CD14-positive monocyte (primary cell): ENCODE measurements at regions not wholly inside any gene's neighbourhood (a gene's known extent, or its start where the extent isn't known, plus 50 kb on each side); places are given as distances from the start of the nearest gene placed in this dataset.

Experiments
- DNase-seq, 3 donors: peaks; one replicate each; pipeline ENCODE4 v3.0.0-alpha.2; 2011 to 2022
- H2AFZ ChIP-seq: 2 replicates; pipeline ENCODE4 v1.6.0; 2012; ENCODE audit warnings: mild to moderate bottlenecking, low read depth, low read length, inconsistent platforms; ENCODE audit not compliant: insufficient read depth, poor library complexity, severe bottlenecking
- H3K27ac ChIP-seq, 2 donors: 1 replicate in 1 of 2; 2 replicates in 1 of 2; pipeline ENCODE4 v1.5.1; 2012 to 2013; ENCODE audit warnings: low read length in 2 of 2, control low read depth in 1 of 2, inconsistent platforms in 1 of 2, low read depth in 1 of 2, mild to moderate bottlenecking in 1 of 2
- H3K27me3 ChIP-seq, 2 donors: one replicate each; pipeline versions ENCODE4 v1.6.0 to v1.6.1; 2011 to 2013; ENCODE audit warnings: low read length in 2 of 2; ENCODE audit not compliant: control insufficient read depth in 2 of 2, insufficient read depth in 2 of 2
- H3K36me3 ChIP-seq, 2 donors: replicated peaks in 1 of 2; 1 replicate in 1 of 2; 2 replicates in 1 of 2; pipeline versions ENCODE4 v1.5.1 to v1.6.1; 2012 to 2013; ENCODE audit warnings: low read length in 2 of 2, control low read depth in 1 of 2, inconsistent platforms in 1 of 2, mild to moderate bottlenecking in 1 of 2; ENCODE audit not compliant: insufficient read depth in 2 of 2, control insufficient read depth in 1 of 2
- H3K4me1 ChIP-seq, 2 donors: 1 replicate in 1 of 2; 2 replicates in 1 of 2; pipeline versions ENCODE4 v1.5.1 to v1.6.1; 2012 to 2013; ENCODE audit warnings: low read length in 2 of 2, control low read depth in 1 of 2, inconsistent platforms in 1 of 2, mild to moderate bottlenecking in 1 of 2, moderate library complexity in 1 of 2; ENCODE audit not compliant: insufficient read depth in 2 of 2, control insufficient read depth in 1 of 2
- H3K4me2 ChIP-seq: replicated peaks from 2 replicates; pipeline ENCODE3; 2012; ENCODE audit warnings: low read length, moderate library complexity, mild to moderate bottlenecking; ENCODE audit not compliant: poor library complexity, severe bottlenecking; ENCODE audit errors: extremely low read depth
- H3K4me3 ChIP-seq, 3 experiments: fragments of 200-600 bp in 1 of 3; sonication (generic) in 1 of 3; replicated peaks in 1 of 3; 1 replicate in 2 of 3; 2 replicates in 1 of 3; pipeline ENCODE4 v1.5.1; 2011 to 2013; ENCODE audit warnings: low read length in 3 of 3, mild to moderate bottlenecking in 3 of 3, control low read depth in 2 of 3, low read depth in 2 of 3, inconsistent platforms in 1 of 3, moderate library complexity in 1 of 3
- H3K79me2 ChIP-seq: 2 replicates; pipeline ENCODE4 v1.6.0; 2012; ENCODE audit warnings: mild to moderate bottlenecking, control low read depth, inconsistent platforms, low read length, moderate library complexity; ENCODE audit not compliant: insufficient read depth
- H3K9ac ChIP-seq: 2 replicates; pipeline ENCODE4 v1.6.0; 2017; ENCODE audit warnings: low read length, mild to moderate bottlenecking; ENCODE audit not compliant: insufficient read depth, poor library complexity, severe bottlenecking
- H3K9me3 ChIP-seq, 2 donors: replicated peaks in 1 of 2; 1 replicate in 1 of 2; 2 replicates in 1 of 2; pipeline versions ENCODE4 v1.5.1 to v1.6.1; 2012 to 2013; ENCODE audit warnings: low read length in 2 of 2, control low read depth in 1 of 2; ENCODE audit not compliant: control insufficient read depth in 1 of 2, insufficient read depth in 1 of 2
- H4K20me1 ChIP-seq: 2 replicates; pipeline ENCODE4 v1.6.0; 2012; ENCODE audit warnings: mild to moderate bottlenecking, low read length, control low read depth, moderate library complexity; ENCODE audit not compliant: insufficient read depth
- H3K27ac Mint-ChIP-seq, 7 donors: one replicate each; pipeline ENCODE4 v1.8.0; 2020; ENCODE audit warnings: mild to moderate bottlenecking in 7 of 7, mixed read lengths in 7 of 7, moderate library complexity in 6 of 7, inconsistent platforms in 2 of 7
- H3K27me3 Mint-ChIP-seq, 3 donors: one replicate each; pipeline ENCODE4 v1.8.0; 2021 to 2022; ENCODE audit warnings: low read depth in 3 of 3, mild to moderate bottlenecking in 3 of 3, mixed read lengths in 3 of 3, moderate library complexity in 3 of 3, inconsistent platforms in 1 of 3
- H3K36me3 Mint-ChIP-seq, 2 donors: one replicate each; pipeline ENCODE4 v1.8.0; 2020; ENCODE audit warnings: mixed read lengths in 2 of 2, inconsistent platforms in 1 of 2, mild to moderate bottlenecking in 1 of 2
- H3K4me1 Mint-ChIP-seq: one replicate; pipeline ENCODE4 v1.8.0; 2020; ENCODE audit warnings: mild to moderate bottlenecking, mixed read lengths
- H3K4me3 Mint-ChIP-seq, 2 donors: one replicate each; pipeline ENCODE4 v1.8.0; 2020; ENCODE audit warnings: mild to moderate bottlenecking in 2 of 2, mixed read lengths in 2 of 2, moderate library complexity in 1 of 2
- H3K9me3 Mint-ChIP-seq, 7 donors: one replicate each; pipeline ENCODE4 v1.8.0; 2020 to 2022; ENCODE audit warnings: mixed read lengths in 7 of 7, mild to moderate bottlenecking in 6 of 7, moderate library complexity in 6 of 7, inconsistent platforms in 2 of 7
- WGBS: methylation state at CpG from one replicate; pipeline ENCODE4 v1.1.5; 2013; ENCODE audit warnings: missing lambda C conversion rate; ENCODE audit not compliant: insufficient coverage; 5-methylcytosine and 5-hydroxymethylcytosine counted together
- intact Hi-C, 2 donors: fragments of 100-400 bp; cut with micrococcal nuclease; formaldehyde crosslinking; loops; one replicate each; pipeline versions ENCODE4 v1.15.0 to v1.15.1; 2023
- TF ChIP-seq, protein P1 (sequence below): fragments of 200-600 bp; IDR thresholded peaks from one replicate; pipeline ENCODE4 v1.8.0; 2022; ENCODE audit warnings: antibody characterized with exemption, mild to moderate bottlenecking

DNA sequence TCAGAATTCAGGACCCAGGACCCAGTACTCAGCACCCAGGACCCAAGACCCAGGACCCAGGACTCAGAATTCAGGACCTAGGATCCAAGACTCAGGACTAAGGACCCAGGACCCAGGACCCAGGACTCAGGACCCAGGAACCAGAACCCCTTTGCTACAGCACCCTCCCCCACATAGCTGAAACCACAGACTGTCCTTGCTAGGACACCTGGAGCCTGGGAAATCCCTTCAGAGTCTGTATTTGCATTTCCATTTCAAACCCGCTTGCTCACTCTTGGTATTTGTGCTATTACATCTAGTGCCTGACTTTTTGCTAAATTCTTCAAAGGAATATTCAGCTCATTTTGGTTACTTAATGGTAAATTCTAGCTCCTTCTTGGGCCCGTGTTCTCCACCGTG is 275.8 kb upstream of the MAF start:
- no peaks in the 10 kb centered on the region for H4K20me1 ChIP-seq
- H3K27me3 ChIP-seq, result no peaks in the 10 kb centered on the region
- Mint-ChIP-seq H3K4me3 (no peak overlapping the region), H3K9me3 (peaks cover 0 to 6% (median 0%) of the 10 kb centered on the region in 7 donors), H3K27ac (no peak overlapping the region), H3K4me1 (no peaks in the 10 kb centered on the region), H3K27me3 (peaks cover 0 to 3% (median 2%) of the 10 kb centered on the region in 3 donors), H3K36me3 (no peaks in the 10 kb centered on the region)
- no peak overlapping the region for H3K4me2 ChIP-seq
- no peak overlapping the region for H3K4me3 ChIP-seq
- no peak overlapping the region for H3K9ac ChIP-seq
- no peak overlapping the region for H3K27ac ChIP-seq
- no peaks in the 10 kb centered on the region for H3K9me3 ChIP-seq
- no peak overlapping the region for H2AFZ ChIP-seq
- H3K79me2 ChIP-seq, result no peaks in the 10 kb centered on the region
- no peaks in the 10 kb centered on the region for H3K4me1 ChIP-seq
- intact Hi-C loops, result no loop called here
- DNase-seq, result no peak
- H3K36me3 ChIP-seq, result no peaks in the 10 kb centered on the region
- 90% methylated on average over 2 of the region's 3 CpGs for WGBS
- TF ChIP-seq, protein P1, sequence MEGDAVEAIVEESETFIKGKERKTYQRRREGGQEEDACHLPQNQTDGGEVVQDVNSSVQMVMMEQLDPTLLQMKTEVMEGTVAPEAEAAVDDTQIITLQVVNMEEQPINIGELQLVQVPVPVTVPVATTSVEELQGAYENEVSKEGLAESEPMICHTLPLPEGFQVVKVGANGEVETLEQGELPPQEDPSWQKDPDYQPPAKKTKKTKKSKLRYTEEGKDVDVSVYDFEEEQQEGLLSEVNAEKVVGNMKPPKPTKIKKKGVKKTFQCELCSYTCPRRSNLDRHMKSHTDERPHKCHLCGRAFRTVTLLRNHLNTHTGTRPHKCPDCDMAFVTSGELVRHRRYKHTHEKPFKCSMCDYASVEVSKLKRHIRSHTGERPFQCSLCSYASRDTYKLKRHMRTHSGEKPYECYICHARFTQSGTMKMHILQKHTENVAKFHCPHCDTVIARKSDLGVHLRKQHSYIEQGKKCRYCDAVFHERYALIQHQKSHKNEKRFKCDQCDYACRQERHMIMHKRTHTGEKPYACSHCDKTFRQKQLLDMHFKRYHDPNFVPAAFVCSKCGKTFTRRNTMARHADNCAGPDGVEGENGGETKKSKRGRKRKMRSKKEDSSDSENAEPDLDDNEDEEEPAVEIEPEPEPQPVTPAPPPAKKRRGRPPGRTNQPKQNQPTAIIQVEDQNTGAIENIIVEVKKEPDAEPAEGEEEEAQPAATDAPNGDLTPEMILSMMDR, result no peak

- H4K20me1 ChIP-seq, result no peaks in the 10 kb centered on the region
- peaks cover 0 to 3% (median 2%) of the 10 kb centered on the region in 3 donors for H3K27me3 Mint-ChIP-seq
- TF ChIP-seq, protein P1, result no peak
- H3K4me1 ChIP-seq, result no peaks in the 10 kb centered on the region
- H3K4me2 ChIP-seq, result no peak overlapping the region
- H3K36me3 Mint-ChIP-seq, result no peaks in the 10 kb centered on the region
- H3K9me3 ChIP-seq, result no peaks in the 10 kb centered on the region
- no peaks in the 10 kb centered on the region for H3K27me3 ChIP-seq
- no peaks in the 10 kb centered on the region for H3K4me1 Mint-ChIP-seq
- no peaks in the 10 kb centered on the region for H3K79me2 ChIP-seq
- no peak for DNase-seq
- H3K27ac Mint-ChIP-seq, result no peak overlapping the region
- H3K27ac ChIP-seq, result no peak overlapping the region
- no peak overlapping the region for H2AFZ ChIP-seq
- peaks cover 0 to 6% (median 2%) of the 10 kb centered on the region in 7 donors for H3K9me3 Mint-ChIP-seq
- intact Hi-C loops, result no loop called here
- H3K4me3 ChIP-seq, result no peak overlapping the region
- H3K4me3 Mint-ChIP-seq, result no peak overlapping the region
- no peak overlapping the region for H3K9ac ChIP-seq
- WGBS, result 93% methylated on average over 5 of the region's 5 CpGs
- no peaks in the 10 kb centered on the region for H3K36me3 ChIP-seq
Observed at GRCh38 chr16:79874391-79874790, 273.9 kb upstream of the MAF start.
